ENCODE measurements at regions not wholly inside any gene's neighbourhood (a gene's known extent, or its start where the extent isn't known, plus 50 kb on each side); places are given as distances from the start of the nearest gene placed in this dataset.
"Not testable (repeated sequence)": the region's sequence is repeated elsewhere in the genome, so short reads cannot be mapped to it uniquely, and the experiment has no call there.

DNA sequence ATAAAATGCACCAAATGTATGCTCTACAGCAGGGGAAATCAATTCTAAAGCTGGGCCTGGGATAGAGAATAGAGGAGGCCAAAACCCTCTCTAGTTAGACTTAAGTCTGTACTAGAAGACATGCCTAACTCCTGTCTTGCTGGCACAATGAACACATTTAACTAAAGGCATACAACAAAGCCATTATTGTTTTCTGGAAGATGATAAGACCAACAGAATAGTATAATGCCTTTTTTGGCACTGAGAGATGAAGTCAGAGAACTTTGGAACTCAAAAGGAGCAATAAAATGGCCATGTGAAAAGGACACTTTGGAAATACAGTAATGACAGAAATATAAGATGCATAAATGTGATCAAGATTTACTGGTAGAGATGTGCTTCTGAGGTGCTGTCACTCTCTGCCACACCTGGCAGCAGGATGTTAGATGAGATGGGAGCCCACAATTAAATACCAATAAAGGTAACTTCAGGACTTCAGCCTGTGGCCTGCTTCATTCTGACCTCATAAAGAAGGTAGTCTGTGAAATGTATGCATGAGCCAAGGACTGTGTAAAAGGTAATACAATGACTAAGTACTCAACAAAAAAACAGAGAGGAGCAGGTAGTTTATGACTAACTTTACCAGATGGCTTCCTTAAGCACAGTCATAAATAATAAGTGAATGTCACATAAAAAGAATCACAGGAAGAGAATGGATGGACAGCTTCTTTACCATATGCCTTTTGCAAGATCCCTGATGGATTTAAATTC, 333.4 kb downstream of the BCKDHB start:
- DNase-seq = no peak

DNA sequence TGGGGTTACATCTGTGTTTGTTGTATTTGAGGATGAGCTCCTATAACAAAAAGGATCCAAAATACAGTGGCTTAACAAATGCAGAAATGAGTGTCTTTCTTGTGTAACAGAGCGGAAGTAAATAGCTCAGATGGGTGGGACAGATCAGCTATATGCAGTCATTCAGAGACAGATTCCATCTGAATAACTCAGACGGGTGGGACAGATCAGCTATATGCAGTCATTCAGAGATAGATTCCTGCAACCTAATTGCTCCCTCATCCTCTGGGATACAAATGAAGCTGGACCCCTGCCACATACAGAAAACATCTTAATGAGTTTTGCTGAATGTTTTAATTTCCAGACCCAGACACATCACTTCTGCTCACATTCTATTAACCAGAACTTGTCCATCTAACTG, 332.3 kb downstream of the BCKDHB start:
- no peak for DNase-seq

DNA sequence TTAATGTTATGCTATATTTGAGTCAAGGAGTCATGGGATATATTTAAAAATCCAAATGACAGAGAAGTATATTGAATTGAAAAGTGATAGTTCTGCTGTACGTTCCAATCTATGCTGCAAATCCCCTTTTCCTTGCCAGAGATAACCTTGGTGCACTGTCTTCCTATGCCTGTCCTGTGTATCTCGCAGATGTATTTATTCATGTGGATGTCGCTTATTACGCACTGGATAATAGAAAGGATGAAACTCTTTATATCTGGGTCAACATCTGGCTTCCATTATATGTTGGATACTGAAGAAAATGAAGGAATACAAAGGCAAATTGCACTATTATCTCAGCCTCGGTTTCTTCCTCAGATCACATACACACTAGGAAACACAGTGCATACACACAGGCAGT, 331.3 kb downstream of the BCKDHB start:
- no peak for DNase-seq

DNA sequence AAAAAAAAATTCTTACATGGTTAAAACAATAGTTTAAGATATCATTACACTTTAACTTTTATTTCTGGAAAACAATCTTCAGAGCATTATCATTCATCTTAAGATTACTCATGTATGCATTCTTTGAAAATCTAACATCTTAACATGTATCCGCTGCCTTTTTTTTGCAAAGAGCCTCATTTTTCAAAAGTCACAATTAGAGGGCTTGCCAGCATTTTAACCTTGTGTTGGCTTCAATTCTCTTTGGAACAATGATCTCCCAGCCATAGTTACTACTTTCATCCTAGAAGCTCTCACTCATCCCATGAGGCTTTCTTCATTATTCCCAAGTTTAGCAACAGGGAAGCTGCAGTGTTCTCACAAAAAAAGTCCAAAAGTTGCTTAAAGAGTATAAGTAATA, 330.8 kb downstream of the BCKDHB start:
- DNase-seq = no peak

DNA sequence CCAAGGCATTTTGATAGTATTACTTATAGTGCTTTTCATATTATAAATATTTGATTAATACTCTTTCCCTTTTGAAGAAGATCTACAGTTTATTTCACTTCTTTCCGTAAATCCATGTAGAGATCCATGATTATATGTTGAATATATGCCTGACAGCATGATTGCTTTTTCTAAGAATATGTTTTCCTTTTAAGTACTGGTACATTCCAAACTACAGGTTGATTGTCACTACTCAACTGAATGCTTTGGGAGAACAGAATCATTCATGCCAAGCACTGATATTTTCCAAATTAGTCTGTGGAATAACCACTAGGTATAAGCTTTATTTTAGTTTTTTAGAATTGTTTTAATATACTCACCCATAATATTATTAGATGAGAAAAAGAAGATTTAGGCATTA, 330.2 kb downstream of the BCKDHB start:
- no peak for DNase-seq

DNA sequence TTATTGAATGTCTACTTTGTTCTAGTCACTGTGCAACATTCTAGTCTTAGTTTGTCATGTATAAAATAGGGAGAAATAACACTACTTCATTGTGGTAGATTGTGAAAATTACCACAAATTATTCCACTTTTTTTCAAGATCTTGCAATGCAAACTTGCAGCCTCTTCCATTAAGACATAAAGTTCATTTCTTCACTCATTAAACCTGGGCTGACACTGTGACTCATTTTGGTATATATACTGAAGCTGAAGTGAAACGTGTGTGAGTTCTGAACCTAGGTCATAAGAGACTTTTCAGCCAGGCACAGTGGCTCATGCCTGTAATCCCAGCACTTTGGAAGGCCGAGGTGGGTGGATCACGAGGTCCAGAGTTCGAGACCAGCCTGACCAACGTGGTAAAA, 329.0 kb downstream of the BCKDHB start:
- DNase-seq = no peak

DNA sequence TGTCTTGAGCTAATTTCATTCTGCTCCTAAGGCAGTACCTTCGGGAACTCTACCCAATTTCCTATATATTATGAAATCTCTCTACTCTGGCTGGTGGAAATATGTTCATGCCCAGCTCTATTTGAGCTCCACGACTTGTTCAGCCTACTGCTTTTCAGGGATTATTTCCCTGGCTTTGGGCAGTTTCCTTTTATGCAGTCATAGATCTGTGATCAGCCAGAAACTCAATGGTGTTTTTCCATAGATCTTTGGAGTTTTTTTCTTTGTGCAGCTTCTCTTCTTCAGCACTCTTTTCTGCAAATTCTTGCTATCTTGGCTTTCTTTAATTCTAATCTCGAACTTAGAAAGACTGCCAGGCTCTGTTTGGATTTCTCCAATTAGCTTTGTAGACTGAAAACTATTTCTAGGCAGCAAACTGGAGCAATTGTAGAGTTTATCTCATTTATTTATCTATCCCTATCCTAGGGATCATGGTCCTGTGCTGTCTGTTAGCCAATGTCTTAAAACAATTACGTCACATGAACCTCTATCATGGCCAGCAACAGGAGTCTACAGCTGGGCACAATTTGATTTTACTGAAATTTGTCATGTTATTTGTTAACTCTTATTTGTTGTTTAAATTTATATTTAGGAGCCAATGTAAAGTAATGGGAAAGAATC, 328.4 kb downstream of the BCKDHB start:
- DNase-seq = no peak

DNA sequence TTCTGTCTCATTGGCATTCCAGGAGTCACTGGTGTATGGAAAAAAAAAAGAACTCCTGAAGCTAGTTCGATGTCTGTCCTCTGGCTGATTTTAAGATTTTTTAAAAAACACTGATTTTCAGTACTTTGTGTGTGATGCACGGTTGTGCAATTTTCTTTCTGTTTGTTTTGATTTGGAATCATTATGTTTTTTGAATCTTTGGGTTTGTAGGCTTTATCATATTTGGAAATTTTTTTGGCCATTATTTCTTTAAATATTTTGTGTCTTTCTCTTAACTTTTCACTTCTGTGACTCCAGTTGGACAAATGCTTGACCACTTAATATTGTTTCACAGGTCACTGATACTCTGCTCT, 327.2 kb downstream of the BCKDHB start:
- DNase-seq = no peak

DNA sequence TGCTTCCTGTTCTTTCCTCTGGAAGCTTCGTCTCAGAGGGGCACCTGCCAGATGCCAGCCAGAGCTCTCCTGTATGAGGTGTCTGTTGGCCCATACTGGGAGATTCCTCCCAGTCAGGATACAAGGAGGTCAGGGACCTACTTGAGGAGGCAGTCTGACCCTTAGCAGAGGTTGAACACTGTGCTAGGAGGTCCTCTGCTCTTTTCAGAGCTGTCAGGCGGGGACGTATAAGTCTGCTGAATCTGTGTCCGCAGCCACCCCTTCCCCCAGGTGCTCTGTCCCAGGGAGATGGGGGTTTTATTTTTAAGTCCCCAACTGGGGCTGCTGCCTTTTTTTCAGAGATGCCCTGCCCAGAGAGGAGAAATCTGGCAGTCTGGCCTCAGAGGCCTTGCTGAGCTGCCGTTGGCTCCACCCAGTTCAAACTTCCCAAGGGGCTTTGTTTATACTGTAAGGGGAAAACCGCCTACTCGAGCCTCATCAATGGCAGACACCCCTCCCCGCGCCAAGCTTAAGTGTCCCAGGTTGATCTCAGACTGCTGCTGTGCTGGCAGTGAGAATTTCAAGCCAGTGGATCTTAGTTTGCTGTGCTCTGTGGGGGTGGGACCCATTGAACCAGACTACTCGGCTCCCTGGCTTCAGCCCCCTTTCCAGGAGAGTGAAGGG, 326.7 kb downstream of the BCKDHB start:
- DNase-seq = no peak

DNA sequence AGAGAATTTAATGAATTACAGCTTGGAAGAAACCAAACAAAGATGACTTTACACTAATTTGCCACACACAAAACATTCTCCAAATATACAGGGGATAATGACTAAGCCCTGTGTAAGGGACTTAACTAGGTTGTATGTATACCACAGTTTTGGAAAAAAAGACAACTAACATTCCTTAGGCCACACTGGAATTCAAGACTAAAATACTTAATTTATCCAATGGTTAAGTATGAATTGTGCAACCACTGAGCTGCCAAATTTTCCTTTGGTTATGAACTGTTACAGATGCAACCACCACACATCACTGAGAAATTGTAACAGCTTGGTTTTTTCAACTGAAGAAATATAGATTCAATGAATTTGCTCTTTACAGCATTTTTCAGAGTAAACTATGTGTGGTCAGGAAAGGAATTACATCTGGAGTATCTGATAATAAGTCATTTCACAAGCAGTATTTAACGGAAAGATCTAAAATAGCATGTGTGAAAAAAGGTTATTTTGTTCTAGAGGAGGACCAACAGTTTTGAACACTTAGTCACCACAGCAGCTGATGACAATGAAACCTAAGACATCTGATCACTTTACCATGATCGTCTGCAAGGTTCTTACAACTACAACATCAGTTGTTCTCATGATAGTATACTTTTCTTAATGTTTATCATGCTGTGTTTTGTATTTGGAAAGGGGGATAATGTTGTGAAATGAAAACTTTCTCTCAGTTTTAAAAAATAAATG, 318.8 kb downstream of the BCKDHB start:
- no peak for DNase-seq

DNA sequence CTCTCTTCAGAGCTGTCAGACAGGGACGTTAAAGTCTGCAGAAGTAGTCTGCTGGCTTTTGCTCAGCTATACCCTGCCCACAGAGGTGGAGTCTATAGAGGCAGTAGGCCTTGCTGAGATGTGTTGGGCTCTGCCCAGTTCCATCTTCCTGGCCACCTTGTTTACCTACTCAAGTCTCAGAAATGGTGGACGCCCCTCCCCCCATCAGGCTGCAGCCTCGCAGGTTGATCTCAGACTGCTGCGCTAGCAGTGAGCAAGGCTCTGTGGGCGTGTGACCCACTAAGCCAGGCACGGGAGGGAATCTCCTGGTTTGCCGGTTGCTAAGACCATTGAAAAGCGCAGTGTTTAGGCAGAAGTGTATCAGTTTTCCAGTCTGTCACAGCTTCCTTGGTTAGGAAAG, 305.0 kb downstream of the BCKDHB start:
- no peak for DNase-seq

DNA sequence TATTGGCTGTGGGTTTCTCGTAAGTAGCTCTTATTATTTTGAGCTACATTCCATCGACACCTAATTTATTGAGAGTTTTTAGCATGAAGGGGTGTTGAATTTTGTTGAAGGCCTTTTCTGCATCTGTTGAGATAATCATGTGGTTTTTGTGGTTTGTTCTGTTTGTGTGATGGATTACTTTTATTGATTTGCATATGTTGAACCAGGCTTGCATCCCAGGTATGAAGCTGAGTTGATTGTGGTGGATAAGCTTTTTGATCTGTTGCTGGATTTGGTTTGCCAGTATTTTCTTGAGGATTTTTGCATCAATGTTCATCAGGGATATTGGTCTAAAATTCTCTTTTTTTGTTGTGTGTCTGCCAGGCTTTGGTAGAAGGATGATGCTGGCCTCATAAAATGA, 301.5 kb downstream of the BCKDHB start:
- DNase-seq = not testable (repeated sequence)

DNA sequence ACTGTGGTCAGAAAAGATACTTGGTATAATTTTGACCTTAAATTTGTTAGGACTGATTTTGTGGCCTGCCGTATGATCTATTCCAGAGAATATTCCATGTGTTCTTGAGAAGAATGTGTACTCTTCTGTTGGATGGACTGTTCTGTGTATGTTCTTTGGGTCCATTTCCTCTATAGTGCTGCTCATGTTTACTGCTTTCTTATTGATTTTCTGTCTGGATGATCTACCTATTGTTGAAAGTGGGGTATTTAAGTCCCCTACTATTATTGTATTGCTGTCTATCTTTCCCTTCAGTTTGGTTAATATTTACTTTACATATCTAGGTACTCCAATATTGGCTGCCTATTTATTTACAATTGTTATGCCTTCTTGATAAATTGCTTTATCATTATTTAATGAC, 298.4 kb downstream of the BCKDHB start:
- DNase-seq = no peak

DNA sequence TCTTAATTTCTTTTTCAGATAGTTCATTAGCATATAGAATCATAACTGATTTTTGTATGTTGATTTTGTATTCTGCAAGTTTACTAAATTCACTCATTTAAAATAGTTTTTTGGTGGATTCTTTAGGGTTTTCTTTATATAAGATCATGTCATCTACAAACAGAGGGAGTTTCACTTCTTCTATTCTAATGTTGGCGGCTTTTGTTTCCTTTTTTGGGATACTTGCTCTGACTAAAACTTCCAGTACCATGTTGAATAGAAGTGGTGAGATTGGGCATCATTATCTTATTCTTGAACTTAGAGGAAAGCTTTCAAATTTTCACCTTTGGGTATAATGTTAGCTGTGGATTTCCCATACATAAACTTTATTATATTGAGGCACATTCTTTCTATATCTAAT, 296.9 kb downstream of the BCKDHB start:
- DNase-seq = no peak

DNA sequence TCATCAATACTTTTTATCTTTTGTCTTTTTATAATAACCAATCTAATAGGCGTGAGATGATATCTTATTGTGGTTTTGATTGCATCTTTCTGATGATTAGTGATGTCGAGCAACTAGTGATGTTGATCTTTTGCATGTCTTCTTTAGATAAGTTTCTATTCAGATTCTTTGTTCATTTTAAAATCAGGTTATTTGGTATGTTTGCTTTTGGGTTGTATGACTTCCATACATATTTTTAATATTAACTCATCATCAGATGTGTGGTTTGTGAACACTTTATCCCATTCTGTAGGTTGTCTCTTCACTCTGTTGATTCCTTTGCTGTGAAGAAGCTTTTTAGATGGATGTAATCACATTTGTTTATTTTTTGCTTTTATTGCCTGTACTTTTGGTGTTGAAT, 295.8 kb downstream of the BCKDHB start:
- no peak for DNase-seq
